T-cell (primary cell): ENCODE measurements at regions not wholly inside any gene's neighbourhood (a gene's known extent, or its start where the extent isn't known, plus 50 kb on each side); places are given as distances from the start of the nearest gene placed in this dataset.

Experiments
- ATAC-seq, 4 experiments: fragments of 200-7000 bp in 3 of 4; fragments of 150-1000 bp in 1 of 4; cut with Tn5 transposase; replicated peaks in 1 of 4; 1 replicate in 3 of 4; 2 replicates in 1 of 4; pipeline ENCODE4 v1.10.0; 2021; ENCODE audit warnings: moderate library complexity in 3 of 4, mild to moderate bottlenecking in 2 of 4, moderate number of reproducible peaks in 1 of 4
- CTCF ChIA-PET, 2 donors: fragments of 300-600 bp; sonication (Branson Sonifier 250); formaldehyde crosslinking; loops; one replicate each; lab custom pipeline; 2022; ENCODE audit warnings: antibody characterized with exemption in 2 of 2; lab: Charles Lee
- POLR2A ChIA-PET, 2 donors: fragments of 300-600 bp; sonication (Branson Sonifier 250); formaldehyde crosslinking; loops; one replicate each; lab custom pipeline; 2022; ENCODE audit warnings: antibody characterized with exemption in 2 of 2; lab: Charles Lee
- DNase-seq, 35 experiments: peaks; one replicate each; pipeline versions ENCODE4 v3.0.0 to v3.0.0-alpha.2; 2013 to 2023
- H3K27ac ChIP-seq: one replicate; pipeline ENCODE4 v1.5.1; 2013; ENCODE audit warnings: low read length
- H3K27me3 ChIP-seq, 2 experiments: replicated peaks in 1 of 2; 1 replicate in 1 of 2; 2 replicates in 1 of 2; pipeline versions ENCODE4 v1.6.1 to v1.7.0; 2013; ENCODE audit warnings: low read length in 1 of 2, mixed read lengths in 1 of 2; ENCODE audit not compliant: control insufficient read depth in 2 of 2, insufficient read depth in 2 of 2; ENCODE audit errors: extremely low read depth in 1 of 2
- H3K36me3 ChIP-seq, 2 donors: 1 replicate in 1 of 2; 2 replicates in 1 of 2; pipeline versions ENCODE4 v1.6.1 to v1.7.0; 2013; ENCODE audit warnings: low read length in 1 of 2; ENCODE audit not compliant: control insufficient read depth in 2 of 2, insufficient read depth in 1 of 2; ENCODE audit errors: extremely low read depth in 1 of 2
- H3K4me1 ChIP-seq, 2 experiments: 1 replicate in 1 of 2; 2 replicates in 1 of 2; pipeline versions ENCODE4 v1.6.1 to v1.7.0; 2013; ENCODE audit warnings: low read length in 2 of 2, mixed read lengths in 1 of 2; ENCODE audit not compliant: insufficient read depth in 2 of 2, control insufficient read depth in 1 of 2; ENCODE audit errors: extremely low read depth in 1 of 2
- H3K4me3 ChIP-seq, 2 donors: 1 replicate in 1 of 2; 2 replicates in 1 of 2; pipeline versions ENCODE4 v1.5.1 to v1.7.0; 2013; ENCODE audit warnings: mild to moderate bottlenecking in 2 of 2, low read length in 1 of 2, moderate library complexity in 1 of 2; ENCODE audit not compliant: control insufficient read depth in 1 of 2; ENCODE audit errors: extremely low read depth in 1 of 2
- H3K9me3 ChIP-seq: 2 replicates; pipeline ENCODE4 v1.7.0; 2013
- H3K27ac Mint-ChIP-seq, 2 donors: one replicate each; pipeline ENCODE4 v1.8.0; 2020 to 2021; ENCODE audit warnings: mild to moderate bottlenecking in 2 of 2, mixed read lengths in 2 of 2
- H3K27me3 Mint-ChIP-seq, 2 donors: one replicate each; pipeline ENCODE4 v1.8.0; 2021 to 2022; ENCODE audit warnings: mixed read lengths in 2 of 2
- H3K36me3 Mint-ChIP-seq: one replicate; pipeline ENCODE4 v1.8.0; 2021; ENCODE audit warnings: mixed read lengths
- H3K4me1 Mint-ChIP-seq, 3 donors: one replicate each; pipeline ENCODE4 v1.8.0; 2020 to 2022; ENCODE audit warnings: mixed read lengths in 3 of 3, mild to moderate bottlenecking in 1 of 3
- H3K4me3 Mint-ChIP-seq, 3 donors: one replicate each; pipeline ENCODE4 v1.8.0; 2020 to 2022; ENCODE audit warnings: mild to moderate bottlenecking in 3 of 3, mixed read lengths in 3 of 3, moderate library complexity in 3 of 3
- H3K9me3 Mint-ChIP-seq, 3 donors: one replicate each; pipeline ENCODE4 v1.8.0; 2020 to 2022; ENCODE audit warnings: mixed read lengths in 3 of 3
- WGBS: methylation state at CpG from one replicate; pipeline ENCODE4 v1.1.5; 2013; ENCODE audit warnings: missing lambda C conversion rate; ENCODE audit not compliant: insufficient coverage; 5-methylcytosine and 5-hydroxymethylcytosine counted together

DNA sequence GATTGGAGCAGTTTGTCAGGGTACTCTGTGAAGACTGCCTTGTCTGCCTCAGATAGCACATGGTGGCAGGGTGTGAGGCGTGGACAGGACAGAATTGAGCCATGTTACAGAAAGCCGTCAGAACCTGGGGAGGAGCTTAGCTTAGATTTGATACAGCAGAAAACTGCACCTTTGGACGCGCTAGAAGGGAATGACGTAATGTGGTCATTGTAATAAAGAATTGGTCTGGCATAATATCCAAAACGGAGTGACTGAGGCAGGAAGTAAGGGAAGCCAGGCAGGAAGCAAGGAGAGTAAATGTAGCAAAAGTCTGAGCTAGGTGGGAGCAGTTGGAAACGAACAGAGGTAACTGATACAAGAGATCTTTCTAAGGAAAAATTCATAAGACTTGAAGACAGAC, 140.2 kb downstream of the CYB561 start:
- Histone ChIP-seq H3K4me1 (no peaks in the 10 kb centered on the region), H3K27me3 (peaks cover 0 to 3% of the 10 kb centered on the region in 2 experiments), H3K36me3 (no peaks in the 10 kb centered on the region), H3K4me3 (no peak overlapping the region), H3K27ac (no peak overlapping the region), H3K9me3 (no peaks in the 10 kb centered on the region)
- no peak overlapping the region for H3K27ac Mint-ChIP-seq
- H3K27me3 Mint-ChIP-seq = no peaks in the 10 kb centered on the region
- H3K9me3 Mint-ChIP-seq = peaks cover 2 to 7% (median 5%) of the 10 kb centered on the region in 3 donors
- no peak for ATAC-seq
- no peak overlapping the region for H3K4me3 Mint-ChIP-seq
- ChIA-PET POLR2A (no interaction called here), CTCF (no interaction called here)
- peaks cover 18% of the 10 kb centered on the region for H3K36me3 Mint-ChIP-seq
- H3K4me1 Mint-ChIP-seq = no peaks in the 10 kb centered on the region
- 91% methylated on average over 6 of the region's 7 CpGs for WGBS
- DNase-seq = no peak

- ChIA-PET CTCF (no interaction called here), POLR2A (no interaction called here)
- H3K9me3 ChIP-seq = no peaks in the 10 kb centered on the region
- WGBS = 100% methylated on average over 2 of the region's 3 CpGs
- H3K27me3 Mint-ChIP-seq = no peaks in the 10 kb centered on the region
- H3K4me3 ChIP-seq = no peak overlapping the region
- H3K9me3 Mint-ChIP-seq = peaks cover under 1 to 7% (median 2%) of the 10 kb centered on the region in 3 donors
- H3K27me3 ChIP-seq = peaks cover 0 to 3% of the 10 kb centered on the region in 2 experiments
- ATAC-seq = no peak
- H3K4me1 ChIP-seq = no peaks in the 10 kb centered on the region
- no peaks in the 10 kb centered on the region for H3K36me3 ChIP-seq
- peaks cover 14% of the 10 kb centered on the region for H3K36me3 Mint-ChIP-seq
- H3K4me3 Mint-ChIP-seq = no peak overlapping the region
- H3K27ac Mint-ChIP-seq = no peak overlapping the region
- no peaks in the 10 kb centered on the region for H3K4me1 Mint-ChIP-seq
- H3K27ac ChIP-seq = no peak overlapping the region
- no peak for DNase-seq
Measured at GRCh38 chr17:63306855-63307254, 139.3 kb downstream of the CYB561 start.

GRCh38 chr17:63308272-63308671, 137.8 kb downstream of the CYB561 start:
- Mint-ChIP-seq H3K27me3 (no peaks in the 10 kb centered on the region), H3K9me3 (peaks cover 0 to 4% (median 2%) of the 10 kb centered on the region in 3 donors), H3K4me3 (no peak overlapping the region)

DNA sequence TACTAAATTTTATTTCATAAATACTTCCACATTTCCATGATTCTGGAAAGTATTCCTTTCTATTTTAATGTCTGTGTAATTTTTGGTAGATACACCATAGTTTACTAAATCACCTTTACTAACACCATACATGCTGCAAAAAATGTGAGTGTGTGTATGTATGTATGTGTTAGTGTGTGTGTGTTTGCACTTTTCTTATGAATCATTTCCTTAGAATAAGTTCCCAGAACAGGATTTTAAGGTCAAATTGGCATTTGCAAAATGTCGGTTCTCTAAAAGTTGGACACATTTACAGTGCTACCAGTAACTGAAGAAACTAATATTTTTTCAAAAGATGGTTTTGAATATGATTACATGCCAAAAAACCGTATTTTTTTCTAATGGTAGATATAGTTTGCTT, 137.1 kb downstream of the CYB561 start:
- POLR2A ChIA-PET = no interaction called here
- Histone ChIP-seq H3K36me3 (no peaks in the 10 kb centered on the region), H3K27ac (no peak overlapping the region), H3K27me3 (peaks cover 0 to 3% of the 10 kb centered on the region in 2 experiments), H3K9me3 (no peaks in the 10 kb centered on the region), H3K4me1 (no peaks in the 10 kb centered on the region), H3K4me3 (no peak overlapping the region)
- CTCF ChIA-PET = no interaction called here
- H3K27me3 Mint-ChIP-seq = no peaks in the 10 kb centered on the region
- peaks cover 0 to 4% (median 0%) of the 10 kb centered on the region in 3 donors for H3K9me3 Mint-ChIP-seq
- WGBS = no CpG with 5 or more reads among the region's 2 CpGs
- H3K36me3 Mint-ChIP-seq = peaks cover 6% of the 10 kb centered on the region
- DNase-seq (no peak), ATAC-seq (no peak)
- H3K4me3 Mint-ChIP-seq = no peak overlapping the region
- no peaks in the 10 kb centered on the region for H3K4me1 Mint-ChIP-seq
- H3K27ac Mint-ChIP-seq = no peak overlapping the region

More at GRCh38 chr17:63308272-63308671, 137.8 kb downstream of the CYB561 start:
- no peak overlapping the region for H3K27ac ChIP-seq
- no peaks in the 10 kb centered on the region for H3K9me3 ChIP-seq
- WGBS = no CpG with 5 or more reads among the region's 1 CpG
- Mint-ChIP-seq H3K36me3 (peaks cover 10% of the 10 kb centered on the region), H3K4me1 (no peaks in the 10 kb centered on the region), H3K27ac (no peak overlapping the region)
- POLR2A ChIA-PET = no interaction called here
- CTCF ChIA-PET = no interaction called here
- H3K4me3 ChIP-seq = no peak overlapping the region
- DNase-seq (no peak), ATAC-seq (no peak)
- H3K4me1 ChIP-seq = no peaks in the 10 kb centered on the region
- H3K27me3 ChIP-seq = peaks cover 0 to 3% of the 10 kb centered on the region in 2 experiments
- no peaks in the 10 kb centered on the region for H3K36me3 ChIP-seq

GRCh38 chr17:63311416-63311937, 134.6 kb downstream of the CYB561 start:
- Histone ChIP-seq H3K9me3 (no peaks in the 10 kb centered on the region), H3K36me3 (peaks cover 0 to 4% of the 10 kb centered on the region in 2 donors), H3K27ac (no peak overlapping the region), H3K4me3 (no peak overlapping the region), H3K27me3 (no peaks in the 10 kb centered on the region), H3K4me1 (no peaks in the 10 kb centered on the region)
- POLR2A ChIA-PET = no interaction called here
- peaks cover 21% of the 10 kb centered on the region for H3K36me3 Mint-ChIP-seq
- DNase-seq (no peak), ATAC-seq (no peak)
- no peaks in the 10 kb centered on the region for H3K27me3 Mint-ChIP-seq
- CTCF ChIA-PET = no interaction called here
- H3K9me3 Mint-ChIP-seq = peaks cover 0 to 4% (median 0%) of the 10 kb centered on the region in 3 donors
- H3K27ac Mint-ChIP-seq = no peak overlapping the region
- H3K4me3 Mint-ChIP-seq = no peak overlapping the region
- H3K4me1 Mint-ChIP-seq = no peaks in the 10 kb centered on the region

DNA sequence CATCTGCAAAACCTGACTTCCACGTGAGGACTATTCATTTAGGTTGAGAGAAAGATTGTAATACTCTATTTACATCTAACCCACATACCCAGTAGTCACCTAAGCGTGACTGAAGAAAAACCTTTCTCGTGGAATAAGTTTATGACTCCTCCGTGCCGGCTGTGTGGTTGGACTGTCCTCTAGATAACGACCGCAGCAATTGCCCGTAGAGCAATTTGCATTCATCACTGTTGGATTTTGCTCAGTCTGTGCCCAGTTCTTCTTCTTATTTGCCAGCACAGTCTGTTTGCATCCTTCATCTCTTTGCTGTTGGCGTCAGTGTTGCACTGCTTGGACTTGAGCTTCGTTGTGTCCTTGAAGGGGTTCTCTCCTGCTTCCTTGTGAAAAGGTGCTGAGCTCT, 131.3 kb downstream of the CYB561 start:
- H3K27me3 ChIP-seq = no peaks in the 10 kb centered on the region
- H3K9me3 Mint-ChIP-seq = peaks cover 0 to 4% (median 0%) of the 10 kb centered on the region in 3 donors
- H3K27ac ChIP-seq = no peak overlapping the region
- 98% methylated on average over 9 of the region's 10 CpGs for WGBS
- peaks cover 38% of the 10 kb centered on the region for H3K36me3 Mint-ChIP-seq
- no peak for ATAC-seq
- ChIA-PET POLR2A (no interaction called here), CTCF (interaction anchor here in 1 of 2 donors (0.6 kb wide), 1 partner anchor 1762 kb away, joined by 4 read pairs; no protein-coding TSS in a partner anchor)
- no peak overlapping the region for H3K4me3 ChIP-seq
- no peaks in the 10 kb centered on the region for H3K27me3 Mint-ChIP-seq
- DNase-seq = no peak
- H3K4me3 Mint-ChIP-seq = no peak overlapping the region
- H3K36me3 ChIP-seq = peaks cover 0 to 4% of the 10 kb centered on the region in 2 donors
- no peaks in the 10 kb centered on the region for H3K9me3 ChIP-seq
- no peak overlapping the region for H3K27ac Mint-ChIP-seq
- no peaks in the 10 kb centered on the region for H3K4me1 Mint-ChIP-seq
- no peaks in the 10 kb centered on the region for H3K4me1 ChIP-seq
